Glomerular visceral epithelial cell (primary cell): ENCODE measurements at regions not wholly inside any gene's neighbourhood (a gene's known extent, or its start where the extent isn't known, plus 50 kb on each side); places are given as distances from the start of the nearest gene placed in this dataset.
"Not testable (repeated sequence)": the region's sequence is repeated elsewhere in the genome, so short reads cannot be mapped to it uniquely, and the experiment has no call there.

Experiments used
- DNase-seq: peaks from one replicate; pipeline ENCODE4 v3.0.0-alpha.2; 2016; ENCODE audit errors: extremely low spot score

- DNase-seq: no peak
Observed at GRCh38 chr4:178165251-178165950, 723.2 kb upstream of the AGA start.

GRCh38 chr4:178165951-178166308 is 723.7 kb upstream of the AGA start:
- no peak for DNase-seq

GRCh38 chr4:178173771-178174170 is 731.5 kb upstream of the AGA start:
- no peak for DNase-seq

GRCh38 chr4:178174756-178175155 is 732.5 kb upstream of the AGA start:
- no peak for DNase-seq

GRCh38 chr4:178185517-178185916 is 743.3 kb upstream of the AGA start:
- no peak for DNase-seq

- DNase-seq: no peak
Observed at GRCh38 chr4:178192611-178193010, 750.4 kb upstream of the AGA start.

- DNase-seq: no peak
Observed at GRCh38 chr4:178196751-178197374, 754.6 kb upstream of the AGA start.

GRCh38 chr4:178198691-178199090 is 756.5 kb upstream of the AGA start:
- peak; percentile 36 for DNase-seq

GRCh38 chr4:178202422-178202821 is 760.2 kb upstream of the AGA start:
- DNase-seq: no peak

- DNase-seq: peak; percentile 34
Observed at GRCh38 chr4:178205826-178206225, 763.6 kb upstream of the AGA start.

- no peak for DNase-seq
Observed at GRCh38 chr4:178215309-178215708, 773.1 kb upstream of the AGA start.

- DNase-seq: no peak
Observed at GRCh38 chr4:178215763-178216162, 773.5 kb upstream of the AGA start.

- DNase-seq: not testable (repeated sequence)
Observed at GRCh38 chr4:178226421-178226820, 784.2 kb upstream of the AGA start.

- no peak for DNase-seq
Observed at GRCh38 chr4:178233906-178234305, 791.7 kb upstream of the AGA start.

GRCh38 chr4:178240891-178241290 is 798.7 kb upstream of the AGA start:
- no peak for DNase-seq

GRCh38 chr4:178241601-178242118 is 799.4 kb upstream of the AGA start:
- no peak for DNase-seq

GRCh38 chr4:178242655-178243054 is 800.4 kb upstream of the AGA start:
- no peak for DNase-seq

GRCh38 chr4:178244785-178245184 is 802.5 kb upstream of the AGA start:
- DNase-seq: no peak

- DNase-seq: no peak
Observed at GRCh38 chr4:178255172-178255571, 812.9 kb upstream of the AGA start.

- DNase-seq: no peak
Observed at GRCh38 chr4:178258603-178259002, 816.4 kb upstream of the AGA start.

GRCh38 chr4:178259566-178259965 is 817.3 kb upstream of the AGA start:
- no peak for DNase-seq

GRCh38 chr4:178264001-178264400 is 821.8 kb upstream of the AGA start:
- DNase-seq: no peak

- DNase-seq: no peak
Observed at GRCh38 chr4:178271386-178271785, 829.1 kb upstream of the AGA start.

- no peak for DNase-seq
Observed at GRCh38 chr4:178273168-178273567, 830.9 kb upstream of the AGA start.
